CD4-positive, alpha-beta T cell treated with Interleukin-21 for 1 hour (primary cell): ENCODE measurements at regions not wholly inside any gene's neighbourhood (a gene's known extent, or its start where the extent isn't known, plus 50 kb on each side); places are given as distances from the start of the nearest gene placed in this dataset.
"Not testable (repeated sequence)": the region's sequence is repeated elsewhere in the genome, so short reads cannot be mapped to it uniquely, and the experiment has no call there.

ENCODE experiments used
- DNase-seq: peaks from one replicate; pipeline ENCODE4 v3.0.0-alpha.2; 2020

DNA sequence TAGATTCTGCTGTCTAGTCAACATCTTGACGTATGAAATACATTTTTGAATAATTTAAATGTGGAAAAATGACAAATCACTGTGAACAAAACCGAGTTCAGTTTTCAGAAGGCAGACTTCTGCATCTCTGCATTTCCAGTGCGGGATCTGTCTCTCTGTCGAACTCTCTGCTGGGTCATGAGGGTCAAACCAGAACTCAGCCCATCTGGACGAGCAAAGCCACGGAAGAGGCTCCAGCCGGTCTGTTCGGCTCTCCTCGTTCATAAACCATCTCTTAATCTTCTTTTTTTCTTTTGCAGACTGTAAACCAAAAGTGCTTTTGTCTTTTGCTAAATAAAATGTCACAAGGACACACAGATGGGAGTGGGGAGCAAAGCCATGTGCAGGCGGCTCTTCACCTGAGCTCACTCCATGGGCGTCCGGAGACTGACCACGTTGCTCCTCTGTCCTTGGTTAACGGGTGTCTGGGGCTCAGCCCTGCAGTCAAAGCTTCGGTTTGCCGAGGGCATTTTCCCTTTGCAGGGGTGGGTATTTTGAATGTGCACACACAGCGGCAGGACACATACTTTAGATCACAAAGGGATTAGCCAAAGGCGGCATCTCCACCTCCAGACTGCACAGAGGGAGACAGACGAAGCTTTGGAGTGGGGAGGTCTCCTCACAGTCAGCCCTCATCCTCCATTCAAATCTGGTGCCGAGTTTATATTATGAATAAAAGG, 737.9 kb upstream of the SALL3 start:
- DNase-seq: no peak

DNA sequence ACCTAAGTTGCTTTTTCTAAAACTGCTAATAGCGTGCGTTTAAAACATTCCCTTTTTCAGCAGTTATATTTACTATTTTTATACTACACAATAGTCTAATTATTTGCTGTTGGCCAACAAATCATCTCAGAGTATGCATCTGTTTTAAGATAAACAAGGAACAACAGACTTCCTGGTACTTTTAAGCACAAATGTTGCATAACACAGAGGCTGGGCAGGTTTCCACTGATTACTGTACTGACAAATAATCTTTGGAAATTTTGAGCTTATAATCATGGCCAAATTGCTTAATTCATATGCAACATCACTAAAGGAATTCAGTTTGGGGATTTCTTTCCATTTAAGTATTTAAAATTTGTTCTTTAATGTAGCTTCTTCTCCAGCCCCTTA, 737.4 kb upstream of the SALL3 start:
- no peak for DNase-seq

DNA sequence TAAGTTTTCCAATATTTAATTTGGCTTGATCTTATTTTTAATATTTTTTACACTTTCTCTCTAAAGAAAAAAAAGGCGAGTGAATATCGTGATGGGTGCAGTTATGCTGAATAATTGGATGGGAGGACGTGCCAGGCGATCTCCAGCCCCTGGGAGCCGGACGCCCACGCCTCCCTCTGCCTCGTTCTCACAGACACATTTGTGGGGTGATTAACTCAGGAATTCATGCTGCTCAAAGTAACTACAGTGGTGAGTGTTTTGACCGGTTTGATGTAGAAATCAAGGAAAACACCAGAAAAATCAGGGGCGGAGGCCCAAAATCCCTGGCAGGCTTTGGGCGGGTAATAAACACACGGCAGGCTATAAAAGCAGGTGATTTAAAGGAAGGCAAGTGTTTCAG, 736.8 kb upstream of the SALL3 start:
- no peak for DNase-seq

DNA sequence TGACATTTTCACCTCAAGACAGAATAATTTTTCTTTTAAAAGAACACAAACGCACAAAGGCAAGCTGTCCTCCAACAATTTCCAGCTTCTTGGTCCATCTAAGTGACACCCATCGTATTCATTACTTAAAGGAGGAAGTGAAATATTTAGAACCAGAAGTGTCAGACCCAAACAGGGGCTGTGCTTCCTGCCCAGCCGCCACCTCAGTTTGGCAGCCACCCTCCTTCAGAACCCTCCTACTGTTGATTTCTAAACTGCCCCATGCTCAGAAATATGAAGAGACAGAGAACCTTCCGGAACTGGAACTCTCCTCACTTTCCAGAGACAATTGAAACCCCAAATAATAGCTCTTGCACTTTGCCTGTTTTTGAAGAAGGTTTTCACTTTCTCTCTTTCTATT, 734.8 kb upstream of the SALL3 start:
- DNase-seq: no peak

DNA sequence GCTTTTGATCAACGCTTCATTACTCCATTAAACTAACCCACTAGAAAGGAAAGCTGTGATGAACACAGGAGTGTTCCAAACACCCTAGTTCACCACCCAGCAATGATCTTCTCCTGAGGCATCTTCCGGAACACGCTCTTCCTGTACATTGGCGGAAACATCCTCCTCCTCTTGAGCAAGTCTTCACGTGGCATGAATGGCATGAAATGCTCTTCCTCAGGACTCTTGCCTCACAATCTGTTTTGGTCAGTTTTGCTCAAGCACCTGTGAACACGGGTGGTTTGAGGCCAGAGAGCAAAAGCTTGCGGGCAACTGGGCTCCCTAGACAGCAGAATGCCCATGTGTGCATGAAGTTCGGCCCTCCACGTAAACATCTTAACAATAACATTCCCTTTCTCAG, 734.2 kb upstream of the SALL3 start:
- DNase-seq: no peak

DNA sequence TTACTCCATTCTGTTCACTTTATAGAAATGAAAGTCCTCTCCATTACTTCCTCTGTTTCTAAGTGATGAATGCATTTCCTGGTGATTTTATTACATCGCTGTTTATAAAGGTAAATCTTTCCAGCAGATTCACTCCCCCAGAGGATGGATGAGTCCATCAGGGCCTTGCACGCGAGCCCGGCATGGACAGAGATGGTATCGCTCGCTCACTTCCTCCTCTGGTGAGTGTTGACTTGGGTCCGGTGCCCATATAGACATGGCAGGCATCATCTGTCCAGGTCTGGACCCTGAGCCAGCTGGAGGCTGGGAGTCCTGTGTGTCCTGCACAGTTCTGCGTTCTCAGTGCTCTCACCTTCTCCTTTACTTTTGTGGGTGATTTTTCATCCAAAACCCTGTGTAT, 733.6 kb upstream of the SALL3 start:
- DNase-seq: no peak

DNA sequence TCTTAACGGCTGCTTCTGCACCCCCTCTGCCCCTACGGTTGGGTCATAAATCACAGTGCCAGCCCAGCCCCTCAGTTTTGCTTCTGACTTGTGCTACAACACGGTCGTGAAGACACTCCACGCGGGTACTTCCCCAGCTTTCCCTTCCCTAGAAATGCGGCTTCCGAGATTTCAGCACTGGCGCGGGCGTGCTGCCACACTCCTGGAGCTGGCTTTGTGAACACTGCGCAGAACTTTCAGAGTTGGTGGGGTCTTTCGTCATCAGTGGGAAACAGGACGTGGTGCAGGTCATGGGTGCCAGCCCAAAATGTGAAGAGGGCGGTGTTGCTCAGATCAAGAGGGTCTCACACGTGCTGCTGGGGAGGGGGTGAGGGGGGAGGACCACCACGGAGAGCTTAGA, 733.0 kb upstream of the SALL3 start:
- DNase-seq: no peak

DNA sequence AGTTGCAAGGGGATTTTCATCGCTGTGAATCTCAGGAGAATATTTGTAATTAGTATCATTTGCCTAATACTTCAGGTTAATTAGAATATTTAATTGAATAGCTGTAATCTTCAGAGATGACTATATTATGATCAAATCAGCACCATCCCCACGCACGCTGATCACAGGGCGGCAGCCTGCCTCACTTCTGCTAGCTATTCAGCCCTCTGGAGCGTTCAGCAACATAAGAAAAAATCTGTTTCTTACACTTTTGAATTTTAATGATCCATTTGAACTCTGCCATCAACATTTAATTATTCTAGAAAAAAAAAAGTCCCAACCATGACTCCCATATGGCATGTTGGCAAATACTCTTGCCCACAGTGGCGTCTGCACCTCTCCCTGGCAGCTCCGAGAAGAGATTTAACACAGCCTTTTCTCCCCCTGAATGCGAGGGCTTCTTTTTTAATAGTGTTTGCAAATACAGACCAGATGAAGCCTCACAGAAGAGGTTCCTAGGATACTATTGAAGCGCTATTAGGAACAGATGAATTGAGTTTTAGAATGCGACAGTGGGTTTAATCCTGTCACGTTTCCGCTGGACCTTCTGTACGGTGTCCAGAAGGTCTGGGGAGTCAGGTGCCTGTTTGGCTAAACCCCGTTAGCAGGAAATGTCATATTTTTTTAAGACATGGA, 731.9 kb upstream of the SALL3 start:
- DNase-seq: no peak

DNA sequence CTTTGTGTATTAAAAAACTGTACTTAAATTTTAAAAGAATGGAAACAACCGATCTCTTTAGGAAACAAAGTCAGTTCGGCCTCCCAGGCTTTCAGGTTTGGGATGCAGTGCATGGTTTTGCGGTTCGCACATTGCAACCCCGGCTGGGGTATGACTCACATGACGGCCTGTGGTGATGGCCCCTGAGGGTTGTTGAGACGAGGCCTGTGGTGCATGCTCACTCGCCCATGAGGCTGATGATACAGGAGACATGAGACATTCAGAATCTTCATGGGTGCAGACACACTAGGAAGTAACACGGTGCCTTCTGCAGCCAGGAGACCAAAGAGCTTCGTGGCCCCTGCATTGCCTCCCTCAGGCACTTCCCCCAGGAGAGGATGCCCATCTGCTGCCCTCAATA, 724.6 kb upstream of the SALL3 start:
- DNase-seq: no peak

DNA sequence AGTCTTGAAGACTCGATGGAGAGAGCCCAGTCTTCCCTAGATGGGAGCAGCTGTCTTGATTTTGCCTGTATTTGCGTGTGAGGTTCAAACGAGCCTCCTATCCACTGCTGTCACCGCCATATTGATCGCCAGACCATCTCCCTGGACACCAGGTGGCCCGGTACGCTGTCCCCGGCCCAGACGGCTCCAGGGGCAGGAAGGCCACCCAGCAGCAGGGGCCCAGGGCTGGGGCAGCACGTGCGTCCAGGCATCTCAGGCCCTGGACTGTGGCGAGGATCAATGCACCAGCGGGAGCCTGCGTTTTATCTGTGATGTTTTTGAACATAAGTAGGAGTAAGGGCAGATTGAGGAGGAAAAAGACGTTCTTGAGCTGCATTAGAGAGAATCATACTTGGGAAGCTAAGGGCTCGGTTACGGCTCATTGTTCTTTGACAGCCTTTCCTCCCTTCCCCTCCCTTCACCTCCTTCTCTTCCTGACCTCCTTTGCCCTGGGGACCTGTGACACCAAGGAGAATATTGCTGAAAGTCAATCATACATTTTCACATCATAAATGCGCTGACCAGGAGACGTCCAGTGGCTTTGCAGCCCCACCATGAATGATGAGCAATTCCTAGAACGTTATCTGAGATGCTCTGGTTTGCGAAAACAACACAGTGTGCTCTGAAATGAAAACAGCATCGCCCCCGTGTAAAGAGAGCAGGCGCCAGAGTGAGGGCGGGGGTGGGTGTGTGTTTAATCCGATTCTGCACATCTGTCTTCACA, 711.2 kb upstream of the SALL3 start:
- no peak for DNase-seq

DNA sequence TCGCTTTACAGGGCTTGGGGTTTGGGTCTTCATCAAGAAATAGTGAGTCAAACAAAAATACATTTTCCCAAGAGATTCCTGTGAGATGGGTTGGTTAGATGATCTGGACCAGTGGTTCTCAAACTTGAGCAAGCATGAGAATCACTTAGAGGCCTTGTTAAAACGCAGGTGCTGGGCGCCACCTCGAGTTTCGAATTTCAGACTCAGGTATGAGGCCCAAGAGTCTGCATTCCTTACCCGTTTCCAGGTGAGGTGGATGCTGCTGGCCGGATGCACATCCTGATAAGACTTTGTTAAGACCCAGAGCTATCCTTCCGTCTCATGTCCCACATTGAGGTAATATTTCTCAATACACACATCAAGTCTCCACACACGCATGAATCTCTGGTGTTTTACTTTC, 707.8 kb upstream of the SALL3 start:
- DNase-seq: no peak

DNA sequence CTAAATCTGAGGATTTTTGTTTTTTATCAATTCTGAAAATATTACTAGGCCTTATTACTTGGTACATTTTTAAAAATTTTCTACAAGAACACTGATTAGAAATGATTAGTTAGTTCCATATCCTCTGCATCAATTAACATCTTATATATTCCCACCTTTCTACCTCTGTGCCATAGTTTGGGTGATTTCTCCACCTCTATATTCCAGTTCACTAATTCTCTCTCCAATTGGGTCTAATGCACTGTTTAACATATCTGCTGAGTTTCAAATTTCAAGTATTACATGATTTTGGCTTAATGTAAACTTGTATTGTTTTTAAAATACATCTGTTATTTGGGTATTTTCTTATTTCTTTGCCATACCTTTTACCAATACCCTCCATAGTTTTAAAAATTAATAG, 705.7 kb upstream of the SALL3 start:
- no peak for DNase-seq

DNA sequence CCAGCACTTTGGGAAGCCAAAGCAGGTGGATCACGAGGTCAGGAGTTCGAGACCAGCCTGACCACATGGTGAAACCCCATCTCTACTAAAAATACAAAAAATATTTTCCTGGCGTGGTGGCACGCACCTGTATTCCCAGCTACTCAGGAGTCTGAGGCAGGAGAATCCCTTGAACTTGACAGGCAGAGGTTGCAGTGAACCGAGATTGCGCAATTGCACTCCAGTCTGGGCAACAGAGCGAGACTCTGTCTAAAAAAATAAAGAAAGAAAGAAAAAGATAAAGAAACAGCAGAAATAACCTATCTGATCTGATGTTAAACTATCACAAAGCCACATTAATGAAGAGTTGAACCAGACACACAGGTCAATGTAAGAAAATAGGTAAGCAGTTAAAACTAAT, 696.2 kb upstream of the SALL3 start:
- not testable (repeated sequence) for DNase-seq

DNA sequence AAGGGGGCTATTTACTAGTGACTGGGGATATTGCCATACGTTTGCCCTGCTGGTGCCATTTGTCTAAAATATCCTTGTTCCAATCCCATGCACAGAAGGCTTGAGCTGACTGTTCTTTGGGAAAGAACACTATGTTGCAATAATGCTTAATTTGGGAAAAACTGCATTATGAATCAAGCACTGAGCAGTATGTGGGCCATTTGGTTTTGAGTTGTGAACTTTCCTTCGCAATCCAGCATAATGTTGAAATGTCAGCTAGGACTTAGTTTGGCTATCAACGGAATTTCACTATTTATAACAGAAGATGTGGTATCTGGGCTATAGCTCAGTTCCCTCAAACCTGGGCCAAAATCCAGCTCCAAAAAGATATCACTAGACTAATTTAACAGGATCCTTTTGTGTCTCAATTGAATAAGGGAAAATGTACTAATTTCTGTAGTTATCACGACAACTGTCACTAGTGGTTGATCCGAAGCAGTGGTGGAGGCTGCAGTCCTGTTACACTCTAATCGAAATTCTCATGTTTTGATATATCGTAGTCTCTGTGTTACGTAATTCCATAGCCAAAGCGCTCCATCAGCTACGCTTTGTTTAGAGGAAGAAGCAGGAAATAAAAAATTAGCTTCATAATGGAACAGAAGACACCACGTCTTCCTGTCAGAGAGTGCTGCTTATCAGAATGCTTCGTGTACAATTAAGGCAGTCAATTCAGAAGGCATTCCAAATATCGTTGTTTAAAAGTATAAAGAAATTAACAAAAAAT, 686.8 kb upstream of the SALL3 start:
- no peak for DNase-seq

DNA sequence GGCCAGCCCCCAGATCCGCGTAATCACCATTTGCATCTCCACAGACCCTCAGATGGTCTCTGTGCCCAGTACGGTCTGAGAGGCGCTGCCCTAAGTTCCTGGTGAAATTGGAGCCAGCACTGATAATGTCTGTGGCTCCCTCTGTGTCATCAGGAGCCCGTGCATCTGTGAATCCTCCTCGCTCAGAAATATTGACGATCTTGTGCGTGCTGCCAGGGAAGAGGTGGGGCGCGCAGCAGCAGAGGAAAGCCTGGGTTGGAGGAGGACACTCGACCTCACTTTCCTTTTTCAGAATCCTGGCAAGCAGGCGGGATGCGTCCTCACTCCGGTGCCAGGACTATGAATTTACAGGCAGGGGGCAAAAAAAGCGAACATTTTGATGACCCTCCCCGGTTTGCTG, 686.1 kb upstream of the SALL3 start:
- no peak for DNase-seq

DNA sequence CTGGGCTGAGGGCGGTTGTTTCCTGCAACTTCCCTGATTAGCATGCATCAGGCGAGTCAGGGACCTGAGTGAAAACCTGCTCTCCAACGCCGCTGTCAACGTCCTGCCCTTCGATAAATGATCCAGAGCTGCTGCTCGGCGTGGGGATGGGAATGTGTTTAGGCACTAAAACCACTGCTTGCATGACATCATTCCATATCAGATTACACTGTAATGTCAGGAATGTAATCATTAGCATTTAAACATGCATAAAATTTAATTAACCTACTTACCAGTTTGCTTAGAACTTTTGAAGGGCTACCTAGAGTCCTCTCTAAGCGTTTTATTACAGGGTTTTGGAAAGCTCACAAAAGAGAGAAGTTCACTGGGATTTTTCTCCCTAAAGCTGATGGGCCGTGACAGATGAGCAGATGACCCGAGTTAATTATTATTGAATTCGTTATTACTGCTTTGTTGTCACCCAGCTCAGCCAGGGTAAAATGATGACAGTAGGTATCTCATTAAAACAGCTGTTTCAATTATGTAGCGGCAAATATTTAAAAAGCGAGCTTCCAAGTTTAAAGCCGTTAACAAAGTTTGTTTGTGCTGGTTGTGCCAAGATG, 685.6 kb upstream of the SALL3 start:
- DNase-seq: no peak

DNA sequence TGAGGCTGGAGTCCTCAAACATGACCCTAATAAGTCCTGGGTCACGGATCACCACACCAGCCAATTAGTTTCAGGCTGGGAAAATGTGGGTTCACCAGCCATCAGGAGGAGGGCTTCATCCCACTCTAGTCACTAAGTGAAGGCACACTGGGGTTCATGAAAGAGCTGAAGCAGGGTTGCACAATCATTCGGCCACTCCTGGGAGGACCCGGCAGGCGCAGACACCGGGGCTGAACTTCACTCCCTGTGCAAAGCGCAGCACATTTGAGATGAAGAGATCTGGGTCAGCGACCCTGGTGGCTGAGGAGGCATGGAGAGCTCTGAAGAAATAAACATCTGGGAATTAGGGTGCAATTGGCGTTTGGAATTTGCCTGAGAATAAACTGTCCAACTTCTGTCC, 684.4 kb upstream of the SALL3 start:
- no peak for DNase-seq

DNA sequence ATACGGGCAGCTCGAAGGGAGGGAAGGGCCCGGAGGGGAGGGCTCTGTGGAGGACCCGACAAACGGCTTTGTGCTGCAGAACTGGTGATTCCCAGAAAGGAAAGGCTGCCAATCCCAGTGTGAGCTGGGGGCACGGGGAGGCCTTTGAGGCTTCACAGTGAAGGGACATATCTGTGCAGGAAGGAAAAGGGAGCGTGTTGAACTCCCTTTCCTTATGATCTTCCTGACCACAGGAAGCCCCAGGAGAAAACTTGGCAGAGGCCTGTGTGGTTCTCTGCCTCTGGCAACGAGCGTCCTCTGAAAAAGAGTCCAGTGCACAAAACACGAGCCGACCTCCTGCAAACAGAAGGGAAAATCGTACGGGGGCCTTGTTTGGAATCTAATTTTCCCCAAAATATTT, 683.5 kb upstream of the SALL3 start:
- DNase-seq: no peak

DNA sequence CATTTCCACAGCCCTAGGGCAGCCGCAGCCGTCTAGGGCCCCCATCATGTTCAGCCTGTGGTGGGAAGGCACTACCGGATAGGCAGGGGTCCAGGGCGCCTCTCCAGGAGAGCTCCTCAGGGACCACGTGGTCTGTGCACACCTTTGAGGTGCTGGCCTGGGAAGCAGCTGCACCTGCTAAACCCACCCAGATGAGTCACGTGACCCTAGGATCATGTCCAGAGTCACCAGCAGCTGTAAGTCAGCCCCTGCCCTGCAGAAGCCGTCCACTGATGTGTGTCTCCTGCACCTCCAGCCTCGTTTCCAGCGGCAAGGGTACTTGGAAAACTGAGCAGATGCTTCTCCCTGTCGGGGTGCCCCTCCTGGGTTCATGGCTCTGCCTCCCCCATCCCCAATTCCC, 682.6 kb upstream of the SALL3 start:
- no peak for DNase-seq

DNA sequence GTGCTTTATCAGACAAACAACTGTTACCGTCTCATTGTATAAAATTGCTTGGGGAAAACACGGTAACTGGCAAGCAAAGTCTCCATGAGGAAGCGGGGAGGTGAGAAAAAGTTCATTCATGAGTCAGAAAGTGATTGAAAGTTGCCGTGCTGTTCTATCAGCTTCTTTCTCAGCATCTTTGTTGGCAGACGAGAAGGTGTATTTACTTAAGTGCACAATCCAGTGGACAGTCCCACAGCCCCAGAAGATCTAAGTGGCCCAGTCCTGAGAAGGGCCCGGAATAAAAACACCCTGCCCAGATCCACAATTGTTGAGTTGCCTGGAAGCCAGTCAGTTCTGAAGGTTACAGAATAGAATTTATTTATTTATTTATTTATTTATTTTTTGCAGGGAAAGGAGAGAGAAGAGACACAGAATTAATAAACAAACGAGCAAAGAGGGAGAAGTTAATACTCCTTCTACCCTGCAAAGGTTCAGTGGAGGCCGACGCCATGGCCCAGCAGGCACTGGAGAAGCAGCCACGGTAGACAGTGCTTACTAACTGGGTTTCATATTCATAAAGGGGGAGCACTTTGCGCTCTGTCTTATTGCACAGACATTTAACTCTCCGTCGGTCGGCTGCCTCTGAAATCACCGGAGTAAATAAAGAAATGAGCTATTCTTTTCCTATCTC, 676.0 kb upstream of the SALL3 start:
- no peak for DNase-seq

DNA sequence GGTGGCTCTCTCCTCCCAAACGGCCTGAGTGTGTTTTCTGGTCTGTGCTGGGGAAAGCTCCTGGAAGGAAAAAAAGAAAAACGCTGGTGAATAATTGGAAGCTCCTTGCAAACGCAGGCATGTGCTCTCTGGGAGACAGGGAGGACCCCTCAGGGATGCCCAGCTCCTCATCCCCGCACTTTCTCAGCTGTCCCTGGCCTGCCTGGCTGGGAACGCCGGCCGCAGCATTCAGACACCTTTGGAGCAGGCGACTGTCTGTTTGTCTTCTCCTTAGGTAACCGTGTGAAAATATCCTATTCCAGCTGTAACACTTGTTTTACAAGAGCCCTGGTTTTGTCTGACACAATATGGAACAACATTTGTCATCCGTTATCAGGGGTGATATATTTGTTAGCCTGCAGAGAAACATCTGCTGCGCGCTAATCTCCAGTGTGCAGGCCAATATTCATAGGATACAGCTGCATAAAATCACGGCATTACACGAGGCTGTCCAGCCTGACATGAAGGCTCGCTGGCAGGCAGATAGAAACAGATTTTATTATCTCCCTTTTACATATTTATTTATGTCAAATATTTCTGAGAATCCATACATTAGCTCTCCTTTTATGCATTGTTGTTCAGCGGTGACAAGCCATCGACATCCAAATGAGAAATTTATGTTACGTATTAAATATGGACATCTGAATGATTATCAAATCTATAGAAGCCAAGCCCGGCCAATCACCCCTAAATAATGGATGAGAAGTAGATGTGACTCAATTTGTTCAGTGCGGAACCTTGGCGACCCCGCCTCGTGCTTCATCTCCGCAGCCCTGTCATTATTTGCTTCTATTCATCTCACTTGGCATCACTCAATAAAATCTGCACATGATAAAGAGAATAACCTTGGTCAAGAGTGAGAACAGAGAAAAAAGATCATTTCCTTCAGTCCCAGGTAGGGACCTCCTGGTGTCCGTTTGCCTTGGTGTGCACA, 675.1 kb upstream of the SALL3 start:
- no peak for DNase-seq
